Liver (tissue), 3 donors: ENCODE measurements at regions not wholly inside any gene's neighbourhood (a gene's known extent, or its start where the extent isn't known, plus 50 kb on each side); places are given as distances from the start of the nearest gene placed in this dataset.

Experiments
- RAD21 ChIP-seq, 2 donors: IDR thresholded peaks; 2 replicates each; pipeline ENCODE4 v1.6.1; 2016; ENCODE audit warnings: antibody characterized with exemption in 2 of 2, mild to moderate bottlenecking in 2 of 2
- SP1 ChIP-seq: IDR thresholded peaks from 2 replicates; pipeline ENCODE4 v1.6.1; 2018; ENCODE audit warnings: antibody characterized with exemption, mild to moderate bottlenecking
- TAF1 ChIP-seq: conservative IDR thresholded peaks from 2 replicates; pipeline ENCODE4 v1.6.1; 2016; ENCODE audit warnings: antibody characterized with exemption, mild to moderate bottlenecking
- TF ChIP-seq, protein P1 (sequence below): IDR thresholded peaks from 2 replicates; pipeline ENCODE4 v1.6.1; 2016; ENCODE audit warnings: antibody characterized with exemption
- TF ChIP-seq, protein P2 (sequence below): fragments of 150-350 bp; IDR thresholded peaks from 2 replicates; pipeline ENCODE4 v1.5.1; 2017; ENCODE audit warnings: improper control_type of control experiment, low read depth, low read length; ENCODE audit not compliant: missing input control
- donor health status: healthy.
- donor health status: healthy.

- TF ChIP-seq, protein P1, sequence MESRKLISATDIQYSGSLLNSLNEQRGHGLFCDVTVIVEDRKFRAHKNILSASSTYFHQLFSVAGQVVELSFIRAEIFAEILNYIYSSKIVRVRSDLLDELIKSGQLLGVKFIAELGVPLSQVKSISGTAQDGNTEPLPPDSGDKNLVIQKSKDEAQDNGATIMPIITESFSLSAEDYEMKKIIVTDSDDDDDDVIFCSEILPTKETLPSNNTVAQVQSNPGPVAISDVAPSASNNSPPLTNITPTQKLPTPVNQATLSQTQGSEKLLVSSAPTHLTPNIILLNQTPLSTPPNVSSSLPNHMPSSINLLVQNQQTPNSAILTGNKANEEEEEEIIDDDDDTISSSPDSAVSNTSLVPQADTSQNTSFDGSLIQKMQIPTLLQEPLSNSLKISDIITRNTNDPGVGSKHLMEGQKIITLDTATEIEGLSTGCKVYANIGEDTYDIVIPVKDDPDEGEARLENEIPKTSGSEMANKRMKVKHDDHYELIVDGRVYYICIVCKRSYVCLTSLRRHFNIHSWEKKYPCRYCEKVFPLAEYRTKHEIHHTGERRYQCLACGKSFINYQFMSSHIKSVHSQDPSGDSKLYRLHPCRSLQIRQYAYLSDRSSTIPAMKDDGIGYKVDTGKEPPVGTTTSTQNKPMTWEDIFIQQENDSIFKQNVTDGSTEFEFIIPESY = no peak
- TF ChIP-seq, protein P2, sequence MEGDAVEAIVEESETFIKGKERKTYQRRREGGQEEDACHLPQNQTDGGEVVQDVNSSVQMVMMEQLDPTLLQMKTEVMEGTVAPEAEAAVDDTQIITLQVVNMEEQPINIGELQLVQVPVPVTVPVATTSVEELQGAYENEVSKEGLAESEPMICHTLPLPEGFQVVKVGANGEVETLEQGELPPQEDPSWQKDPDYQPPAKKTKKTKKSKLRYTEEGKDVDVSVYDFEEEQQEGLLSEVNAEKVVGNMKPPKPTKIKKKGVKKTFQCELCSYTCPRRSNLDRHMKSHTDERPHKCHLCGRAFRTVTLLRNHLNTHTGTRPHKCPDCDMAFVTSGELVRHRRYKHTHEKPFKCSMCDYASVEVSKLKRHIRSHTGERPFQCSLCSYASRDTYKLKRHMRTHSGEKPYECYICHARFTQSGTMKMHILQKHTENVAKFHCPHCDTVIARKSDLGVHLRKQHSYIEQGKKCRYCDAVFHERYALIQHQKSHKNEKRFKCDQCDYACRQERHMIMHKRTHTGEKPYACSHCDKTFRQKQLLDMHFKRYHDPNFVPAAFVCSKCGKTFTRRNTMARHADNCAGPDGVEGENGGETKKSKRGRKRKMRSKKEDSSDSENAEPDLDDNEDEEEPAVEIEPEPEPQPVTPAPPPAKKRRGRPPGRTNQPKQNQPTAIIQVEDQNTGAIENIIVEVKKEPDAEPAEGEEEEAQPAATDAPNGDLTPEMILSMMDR = no peak
- TF ChIP-seq TAF1 = no peak
- TF ChIP-seq SP1 = no peak
- TF ChIP-seq RAD21 (IDR thresholded peaks at IDR 0.05) = no peak
Measured at GRCh38 chr7:4436936-4437335, 245.2 kb upstream of the FOXK1 start.
